ENCODE measurements at regions not wholly inside any gene's neighbourhood (a gene's known extent, or its start where the extent isn't known, plus 50 kb on each side); places are given as distances from the start of the nearest gene placed in this dataset.

GRCh38 chr10:36269222-36269621 lies 627.1 kb upstream of the FZD8 start:
- Histone ChIP-seq H3K4me2 (ENCODE audit: low read length) (no peak overlapping the region), H3K9me3 (ENCODE audit: control insufficient read depth in 1 of 2, insufficient read depth in 1 of 2, low read depth in 1 of 2, low read length in 2 of 2) (peaks cover 17 to 18% of the 10 kb centered on the region in 2 experiments; a peak in 3 of 4 replicates), H3K9me2 (ENCODE audit: insufficient read depth) (no peaks in the 10 kb centered on the region), H3K9ac (ENCODE audit: low read length) (no peak overlapping the region), H3K4me1 (ENCODE audit: control insufficient read depth in 1 of 2, insufficient read depth in 2 of 2, low read length in 2 of 2) (no peaks in the 10 kb centered on the region), H3K36me3 (ENCODE audit: control insufficient read depth in 1 of 2, insufficient read depth in 2 of 2, low read length in 2 of 2) (no peaks in the 10 kb centered on the region), H3K79me2 (ENCODE audit: insufficient read depth, low read length) (no peaks in the 10 kb centered on the region), H3K27me3 (ENCODE audit: insufficient read depth, low read length) (no peaks in the 10 kb centered on the region), H4K20me1 (ENCODE audit: insufficient read depth) (no peaks in the 10 kb centered on the region), H3K27ac (ENCODE audit: low read depth, low read length) (no peak overlapping the region), H3K4me3 (replicated peaks in 1 of 2; ENCODE audit: low read depth in 1 of 2, low read length in 2 of 2) (no peak overlapping the region), H2AFZ (ENCODE audit: low read depth, low read length, poor library complexity, severe bottlenecking) (no peak overlapping the region)
- ATAC-seq (no peak), DNase-seq (ENCODE audit: low read depth, low spot score) (no peak)
- ChIA-PET RAD21 (ENCODE audit: low non-redundant PET in 1 of 2, low total read pairs in 2 of 2, uncharacterized antibody in 2 of 2, unreplicated experiment in 2 of 2) (no interaction called here), POLR2A (no interaction called here), CTCF (no interaction called here)
- intact Hi-C loops (cut with micrococcal nuclease) = no loop called here
- no TSS peak for BruUV-seq (replicated peaks)
- no peak for TF ChIP-seq MAX (IDR thresholded peaks at IDR 0.05)
- TF ChIP-seq SP1 (IDR thresholded peaks at IDR 0.05; ENCODE audit: low read depth) = no peak
- no peak for TF ChIP-seq CTCF (IDR thresholded peaks at IDR 0.05 in 2 of 3, conservative IDR thresholded peaks at IDR 0.05 in 1 of 3; ENCODE audit: borderline replicate concordance in 1 of 3, insufficient read depth in 1 of 3, low read depth in 2 of 3, low read length in 2 of 3)
- TF ChIP-seq TCF7L2 (IDR thresholded peaks at IDR 0.05; ENCODE audit: borderline replicate concordance, extremely low read depth, insufficient read depth, insufficient read length) = no peak
- TF ChIP-seq CEBPB (IDR thresholded peaks at IDR 0.05; ENCODE audit: low read depth) = no peak
- no peak for TF ChIP-seq FOSL1 (IDR thresholded peaks at IDR 0.05; ENCODE audit: low read depth)
- TF ChIP-seq RAD21 (IDR thresholded peaks at IDR 0.05; ENCODE audit: low read depth) = no peak
- TF ChIP-seq YY1 (IDR thresholded peaks at IDR 0.05; ENCODE audit: extremely low read depth, insufficient replicate concordance, low read depth, low read length) = no peak
- TF ChIP-seq EGR1 (IDR thresholded peaks at IDR 0.05; ENCODE audit: low read depth) = no peak
- no peak for TF ChIP-seq ATF3 (IDR thresholded peaks at IDR 0.05)
- TF ChIP-seq SRF (IDR thresholded peaks at IDR 0.05; ENCODE audit: low read depth) = no peak
- no peak for TF ChIP-seq EZH2phosphoT487 (IDR thresholded peaks at IDR 0.05; ENCODE audit: borderline replicate concordance)
- TF ChIP-seq CBX3 (IDR thresholded peaks at IDR 0.05; ENCODE audit: low read depth) = no peak
- no peak for TF ChIP-seq REST (IDR thresholded peaks at IDR 0.05; ENCODE audit: low read depth)
- no peak for TF ChIP-seq ELF1 (IDR thresholded peaks at IDR 0.05; ENCODE audit: borderline replicate concordance, low read depth)
- TF ChIP-seq ZFX (IDR thresholded peaks at IDR 0.05) = no peak
- no peak for TF ChIP-seq ZNF274 (IDR thresholded peaks at IDR 0.05; ENCODE audit: low read depth, low read length)
- no peak for TF ChIP-seq SIN3A (IDR thresholded peaks at IDR 0.05; ENCODE audit: low read depth)
